Fibroblast of the conjunctiva (primary cell): ENCODE measurements at regions not wholly inside any gene's neighbourhood (a gene's known extent, or its start where the extent isn't known, plus 50 kb on each side); places are given as distances from the start of the nearest gene placed in this dataset.
"Not testable (repeated sequence)": the region's sequence is repeated elsewhere in the genome, so short reads cannot be mapped to it uniquely, and the experiment has no call there.

ENCODE experiments used
- DNase-seq: peaks from one replicate; pipeline ENCODE4 v3.0.0-alpha.2; 2010; ENCODE audit warnings: low read depth

DNA sequence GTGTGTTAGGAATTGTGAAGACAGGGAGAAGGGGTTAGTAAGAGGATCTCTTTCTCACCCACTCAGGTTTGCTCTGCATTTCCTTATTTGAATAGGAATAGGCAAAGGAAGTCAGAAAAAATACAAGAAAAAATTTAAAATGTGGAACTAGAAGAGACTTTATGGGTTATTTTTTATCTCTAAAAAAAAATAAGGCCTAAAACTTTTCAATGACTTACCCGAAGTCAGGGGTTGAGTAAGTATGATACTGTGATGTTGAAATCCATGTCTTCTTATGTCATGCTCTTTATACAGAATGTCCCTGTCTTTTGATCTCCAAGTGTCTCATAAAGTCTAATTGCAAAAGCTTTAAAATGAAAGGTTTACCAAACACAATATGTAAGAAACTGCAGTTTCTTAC is 148.3 kb upstream of the PIK3R1 start:
- no peak for DNase-seq

DNA sequence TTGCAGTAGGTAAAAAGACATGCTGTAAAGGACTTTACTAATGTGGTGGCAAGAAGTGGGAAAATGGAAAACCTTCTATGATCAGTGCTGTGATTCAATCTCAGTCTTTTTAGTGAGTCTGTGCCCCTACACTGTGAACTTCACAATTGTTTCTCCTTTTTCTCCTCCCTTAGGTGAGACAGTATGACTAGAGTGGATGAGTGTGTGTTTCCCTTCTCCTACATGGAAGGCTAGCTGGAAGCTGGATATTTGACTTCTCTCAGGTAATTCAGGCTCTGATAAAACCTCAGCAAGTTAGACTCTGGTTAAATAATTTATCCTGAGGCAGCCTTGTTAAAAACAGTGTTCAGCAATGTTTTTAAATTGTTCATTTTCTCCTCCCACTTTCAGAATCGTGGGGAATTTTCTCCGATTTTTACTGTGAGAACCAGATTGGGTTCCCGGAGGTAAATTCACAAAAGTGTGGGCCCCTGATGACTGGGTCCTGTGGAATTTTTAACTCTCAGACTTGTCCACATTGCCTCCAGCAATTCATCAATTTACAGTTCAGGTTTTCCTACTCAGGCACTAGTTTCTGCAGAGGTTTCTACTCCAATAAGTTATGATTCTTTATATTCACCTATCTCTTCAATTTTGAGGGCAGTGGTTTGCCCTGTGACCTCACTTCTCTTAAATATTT is 149.1 kb upstream of the PIK3R1 start:
- no peak for DNase-seq

GRCh38 chr5:68065321-68065720 is 150.2 kb upstream of the PIK3R1 start:
- not testable (repeated sequence) for DNase-seq

- no peak for DNase-seq
Measured at GRCh38 chr5:68060382-68060781, 155.2 kb upstream of the PIK3R1 start.

GRCh38 chr5:68057191-68057590 is 158.4 kb upstream of the PIK3R1 start:
- no peak for DNase-seq

DNA sequence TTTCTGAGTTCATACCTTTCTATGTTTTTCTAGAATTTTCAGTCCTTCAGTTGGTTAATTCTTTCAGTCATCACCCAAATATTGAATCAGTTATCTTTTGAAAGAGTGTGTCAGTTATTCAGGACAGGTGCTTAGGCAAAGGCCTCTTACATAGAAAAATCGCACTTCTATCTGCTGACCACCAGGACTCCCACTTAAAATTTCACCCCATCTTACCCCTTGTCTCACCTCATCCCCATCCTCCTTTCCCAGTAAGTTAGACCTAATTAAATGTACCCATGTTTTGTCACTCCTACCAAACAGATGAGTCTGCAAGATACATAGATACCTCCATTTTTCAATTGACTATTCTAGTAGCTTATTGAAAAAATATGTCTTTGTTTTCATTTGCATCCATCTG is 159.9 kb upstream of the PIK3R1 start:
- no peak for DNase-seq

GRCh38 chr5:68054638-68055037 is 160.9 kb upstream of the PIK3R1 start:
- DNase-seq, result no peak

GRCh38 chr5:68053202-68053601 is 162.4 kb upstream of the PIK3R1 start:
- no peak for DNase-seq

- DNase-seq, result no peak
Measured at GRCh38 chr5:68049053-68049713, 166.4 kb upstream of the PIK3R1 start.

DNA sequence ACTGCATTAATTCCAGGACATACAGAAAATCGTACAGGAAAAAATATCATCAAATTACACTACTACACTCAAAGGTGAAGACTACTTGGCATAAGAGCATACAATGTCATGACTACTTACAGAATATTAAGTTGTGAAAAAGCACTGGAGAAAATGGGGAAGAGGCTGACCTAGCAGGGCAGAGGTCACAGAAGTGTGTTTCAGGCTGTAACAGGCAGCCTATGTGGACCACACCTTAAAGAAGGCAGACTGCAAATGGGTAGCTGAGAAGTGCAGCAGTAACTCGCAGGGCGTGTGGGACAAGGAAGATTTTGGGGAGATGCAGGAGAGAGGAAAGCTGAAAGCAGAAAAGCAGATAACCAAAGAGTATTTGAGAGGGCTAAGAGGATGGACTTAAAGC is 167.0 kb upstream of the PIK3R1 start:
- DNase-seq, result no peak

- not testable (repeated sequence) for DNase-seq
Measured at GRCh38 chr5:68048054-68048453, 167.5 kb upstream of the PIK3R1 start.

DNA sequence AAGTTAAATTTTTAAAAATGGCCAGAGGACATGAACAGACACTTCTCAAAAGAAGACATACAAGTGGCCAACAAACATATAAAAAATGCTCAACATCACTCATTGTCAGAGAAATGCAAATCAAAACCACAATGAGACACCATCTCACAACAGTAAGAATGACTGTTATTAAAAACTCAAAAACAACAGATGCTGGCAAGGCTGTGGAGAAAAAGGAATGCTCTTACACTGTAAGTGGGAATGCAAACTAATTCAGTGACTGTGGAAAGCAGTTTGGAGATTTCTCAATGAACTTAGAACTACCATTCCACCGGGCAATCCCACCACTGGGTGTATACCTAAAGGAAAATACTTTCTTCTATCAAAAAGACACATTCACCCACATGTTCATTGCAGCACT is 168.5 kb upstream of the PIK3R1 start:
- DNase-seq, result peak; percentile 51

DNA sequence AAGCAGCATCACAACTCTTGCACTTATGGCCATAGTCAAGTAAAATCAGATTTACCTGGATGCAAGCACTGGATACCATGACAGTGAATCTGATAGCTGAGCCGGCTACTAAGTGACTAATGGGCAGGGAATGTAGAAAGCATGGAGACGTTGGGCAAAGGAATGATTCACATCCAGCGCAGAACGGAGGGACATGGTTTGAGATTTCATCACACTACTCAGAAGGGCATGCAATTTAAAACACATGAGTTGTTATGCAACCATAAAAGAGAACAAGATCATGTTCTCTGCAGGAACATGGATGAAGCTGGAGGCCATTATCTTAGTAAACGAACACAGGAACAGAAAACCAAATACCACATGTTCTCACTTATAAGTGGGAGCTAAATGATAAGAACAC is 169.1 kb upstream of the PIK3R1 start:
- DNase-seq, result peak; percentile 97

DNA sequence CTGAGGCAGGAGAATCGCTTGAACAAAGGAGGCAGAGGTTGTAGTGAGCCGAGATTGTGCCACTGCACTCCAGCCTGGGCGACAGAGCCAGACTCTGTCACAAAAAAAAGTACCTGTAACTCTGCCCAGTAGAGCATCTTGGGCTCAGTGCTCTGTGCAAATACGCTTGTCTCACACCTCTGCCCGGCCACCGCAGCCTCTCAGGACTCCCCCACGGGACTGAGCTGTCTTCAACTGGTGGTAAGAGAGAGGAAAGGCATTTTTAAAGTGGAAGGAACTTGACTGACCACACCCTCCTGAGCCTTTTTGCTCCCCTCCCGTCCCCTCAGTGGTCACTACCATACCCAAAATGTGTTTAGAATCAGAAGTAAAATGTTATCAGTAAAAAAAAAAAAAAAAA is 174.3 kb upstream of the PIK3R1 start:
- DNase-seq, result no peak

- DNase-seq, result no peak
Measured at GRCh38 chr5:68037546-68037945, 178.0 kb upstream of the PIK3R1 start.

- DNase-seq, result no peak
Measured at GRCh38 chr5:68033961-68034571, 181.5 kb upstream of the PIK3R1 start.

GRCh38 chr5:68033029-68033428 is 182.5 kb upstream of the PIK3R1 start:
- no peak for DNase-seq

DNA sequence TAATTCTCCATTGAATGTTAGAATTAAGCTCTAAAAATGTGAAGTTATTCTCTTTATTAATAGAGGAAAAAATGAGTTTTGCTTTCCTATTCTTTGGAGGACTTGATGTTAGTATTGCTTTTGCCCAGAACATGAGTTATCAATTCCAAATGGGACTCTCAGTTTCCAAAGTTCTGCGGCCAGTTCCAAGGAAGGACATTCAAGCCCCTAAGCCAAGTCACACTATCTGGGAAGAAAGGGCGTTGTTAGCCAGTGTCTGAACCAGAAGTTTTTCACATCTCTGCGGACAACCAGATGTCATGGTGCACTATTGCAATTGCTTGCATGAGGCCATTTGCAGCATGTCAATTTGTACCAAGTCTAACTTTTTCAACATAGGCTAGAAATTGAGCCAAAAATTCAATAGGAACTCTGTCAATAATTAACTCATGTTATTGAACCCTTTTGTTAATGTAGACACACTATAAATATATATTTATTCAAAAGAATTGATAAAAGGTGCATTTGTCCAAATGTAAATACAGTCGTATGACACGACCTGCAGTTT is 183.3 kb upstream of the PIK3R1 start:
- no peak for DNase-seq

GRCh38 chr5:68028131-68028727 is 187.3 kb upstream of the PIK3R1 start:
- no peak for DNase-seq

GRCh38 chr5:68027519-68027918 is 188.0 kb upstream of the PIK3R1 start:
- peak; percentile 44 for DNase-seq

GRCh38 chr5:68026092-68026885 is 189.3 kb upstream of the PIK3R1 start:
- no peak for DNase-seq

DNA sequence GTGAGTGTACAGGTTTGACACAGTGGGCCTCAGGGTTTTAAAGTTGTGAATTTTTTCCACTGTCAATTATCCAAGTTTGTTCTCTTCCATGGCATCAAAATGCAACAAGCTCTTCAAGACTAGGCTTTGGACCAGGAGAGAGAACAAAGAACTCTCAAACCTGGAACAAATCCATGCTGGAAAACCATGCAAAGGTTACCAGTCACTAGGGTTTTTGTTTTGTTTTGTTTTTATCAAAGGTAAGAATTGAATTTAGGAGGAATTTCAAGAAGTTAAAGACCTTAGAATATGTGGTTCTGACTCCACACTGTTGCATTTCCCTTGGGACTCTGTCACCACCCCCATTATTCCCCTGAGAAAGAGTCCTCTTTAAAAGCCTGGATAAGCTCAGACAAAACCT is 191.1 kb upstream of the PIK3R1 start:
- no peak for DNase-seq
